HFFc6 (cell line): ENCODE measurements at regions not wholly inside any gene's neighbourhood (a gene's known extent, or its start where the extent isn't known, plus 50 kb on each side); places are given as distances from the start of the nearest gene placed in this dataset.
A peak's percentile ranks its signal among the peaks of the same experiment; 100 is the strongest.
"Not testable (repeated sequence)": the region's sequence is repeated elsewhere in the genome, so short reads cannot be mapped to it uniquely, and the experiment has no call there.

Experiments
- DNase-seq: peaks from one replicate; pipeline ENCODE4 v3.0.0-alpha.2; 2018
- H3K27ac Mint-ChIP-seq: 2 replicates; pipeline ENCODE4 v1.8.0; 2020; ENCODE audit warnings: mild to moderate bottlenecking, mixed read lengths
- H3K27me3 Mint-ChIP-seq: 2 replicates; pipeline ENCODE4 v1.8.0; 2021; ENCODE audit warnings: mild to moderate bottlenecking, moderate library complexity, mixed read lengths; ENCODE audit not compliant: insufficient read depth
- H3K36me3 Mint-ChIP-seq: 2 replicates; pipeline ENCODE4 v1.8.0; 2021; ENCODE audit warnings: low read depth, mixed read lengths
- H3K4me1 Mint-ChIP-seq: 2 replicates; pipeline ENCODE4 v1.8.0; 2020; ENCODE audit warnings: low read depth, mixed read lengths
- H3K4me3 Mint-ChIP-seq: 2 replicates; pipeline ENCODE4 v1.8.0; 2020; ENCODE audit warnings: mild to moderate bottlenecking, moderate library complexity, mixed read lengths
- H3K9me3 Mint-ChIP-seq: 2 replicates; pipeline ENCODE4 v1.8.0; 2020; ENCODE audit warnings: mild to moderate bottlenecking, mixed read lengths
- CTCF ChIP-seq: fragments of 200-600 bp; sonication (generic); IDR thresholded peaks from 2 replicates; pipeline ENCODE4 v1.5.0; 2021; ENCODE audit warnings: antibody characterized with exemption, mild to moderate bottlenecking

- no peaks in the 10 kb centered on the region; the same call in 1 of the 2 replicates for H3K36me3 Mint-ChIP-seq
- H3K9me3 Mint-ChIP-seq = peaks cover 5% of the 10 kb centered on the region
- no peak for DNase-seq
- H3K27me3 Mint-ChIP-seq = peaks cover 6% of the 10 kb centered on the region
- TF ChIP-seq CTCF = no peak
- no peak overlapping the region for H3K27ac Mint-ChIP-seq
- H3K4me3 Mint-ChIP-seq = no peak overlapping the region
- H3K4me1 Mint-ChIP-seq = peaks cover 10% of the 10 kb centered on the region; the same call in 1 of the 2 replicates
These were observed 97.8 kb downstream of the OAT start for GRCh38 chr10:124320778-124321432.

GRCh38 chr10:124319926-124320391 is 98.8 kb downstream of the OAT start:
- H3K27me3 Mint-ChIP-seq = peaks cover 6% of the 10 kb centered on the region
- H3K27ac Mint-ChIP-seq = peak overlapping the region; percentile 60; the same call in 1 of the 2 replicates

GRCh38 chr10:124319520-124319919 is 99.2 kb downstream of the OAT start:
- Mint-ChIP-seq H3K4me1 (peaks cover 10% of the 10 kb centered on the region; the same call in 1 of the 2 replicates), H3K27ac (peak overlapping the region; percentile 20; the same call in 1 of the 2 replicates)
- H3K36me3 Mint-ChIP-seq, DNase-seq, H3K4me3 Mint-ChIP-seq, H3K27me3 Mint-ChIP-seq, H3K9me3 Mint-ChIP-seq: not testable (repeated sequence)

More at GRCh38 chr10:124319926-124320391, 98.8 kb downstream of the OAT start:
- H3K4me3 Mint-ChIP-seq = no peak overlapping the region
- DNase-seq = peak; percentile 53
- H3K4me1 Mint-ChIP-seq = peaks cover 10% of the 10 kb centered on the region; the same call in 1 of the 2 replicates
- TF ChIP-seq CTCF = no peak
- no peaks in the 10 kb centered on the region; the same call in 1 of the 2 replicates for H3K36me3 Mint-ChIP-seq
- H3K9me3 Mint-ChIP-seq = peaks cover 5% of the 10 kb centered on the region

DNA sequence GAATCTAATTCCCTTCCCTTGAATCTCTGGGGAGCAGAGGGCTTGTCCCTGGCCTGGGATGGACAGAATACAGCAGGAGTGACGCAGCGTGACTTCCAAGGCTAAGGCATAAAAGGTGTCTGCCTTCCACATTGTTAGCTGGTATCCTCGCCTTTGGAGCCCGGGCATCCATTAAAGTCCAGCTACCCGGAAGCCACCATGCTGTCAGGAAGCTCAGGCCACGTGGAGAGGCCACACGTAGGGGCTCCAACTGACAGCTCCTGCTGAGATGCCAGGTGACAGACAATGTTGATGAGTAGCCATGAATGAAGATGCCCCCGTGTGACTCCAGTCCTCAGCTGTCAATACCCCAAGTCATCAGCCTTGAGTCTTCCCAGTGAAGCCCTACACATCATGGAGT is 99.9 kb downstream of the OAT start:
- H3K4me3 Mint-ChIP-seq = no peak overlapping the region
- H3K4me1 Mint-ChIP-seq = peaks cover 10% of the 10 kb centered on the region; the same call in 1 of the 2 replicates
- H3K9me3 Mint-ChIP-seq = peaks cover 5% of the 10 kb centered on the region
- no peak overlapping the region for H3K27ac Mint-ChIP-seq
- H3K36me3 Mint-ChIP-seq = no peaks in the 10 kb centered on the region; the same call in 1 of the 2 replicates
- DNase-seq = no peak
- peaks cover 1% of the 10 kb centered on the region for H3K27me3 Mint-ChIP-seq
- no peak for TF ChIP-seq CTCF

DNA sequence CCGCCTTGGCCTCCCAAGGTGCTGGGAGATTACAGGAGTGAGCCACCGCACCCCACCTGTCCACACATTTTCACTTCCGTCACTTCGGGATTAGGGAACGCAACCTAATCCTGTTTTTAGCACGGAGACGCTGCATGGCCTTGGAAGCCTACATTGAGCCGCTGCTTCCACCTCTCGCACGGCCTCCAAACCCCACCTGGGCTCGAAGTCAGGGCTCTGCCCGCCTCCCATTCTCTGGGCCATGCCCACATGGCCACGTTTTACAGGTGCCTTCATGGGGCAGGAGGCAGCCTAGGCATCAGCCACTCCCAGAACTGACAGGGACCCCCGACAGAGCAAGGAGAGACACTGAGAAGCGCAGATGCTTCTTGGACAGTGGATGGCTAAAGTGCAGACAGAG is 100.6 kb downstream of the OAT start:
- Mint-ChIP-seq H3K4me1 (peaks cover 10% of the 10 kb centered on the region; the same call in 1 of the 2 replicates), H3K9me3 (peaks cover 5% of the 10 kb centered on the region), H3K27me3 (no peaks in the 10 kb centered on the region; the same call in none of the 2 replicates), H3K36me3 (no peaks in the 10 kb centered on the region; the same call in 1 of the 2 replicates), H3K4me3 (no peak overlapping the region), H3K27ac (no peak overlapping the region)
- no peak for TF ChIP-seq CTCF
- no peak for DNase-seq

GRCh38 chr10:124316326-124316725 is 102.4 kb downstream of the OAT start:
- H3K27me3 Mint-ChIP-seq = peaks cover 2% of the 10 kb centered on the region
- DNase-seq = no peak
- no peaks in the 10 kb centered on the region for H3K36me3 Mint-ChIP-seq
- H3K27ac Mint-ChIP-seq = no peak overlapping the region
- H3K9me3 Mint-ChIP-seq = no peaks in the 10 kb centered on the region; the same call in 1 of the 2 replicates
- peaks cover 10% of the 10 kb centered on the region; the same call in 1 of the 2 replicates for H3K4me1 Mint-ChIP-seq
- TF ChIP-seq CTCF = no peak
- no peak overlapping the region for H3K4me3 Mint-ChIP-seq
